ENCODE measurements at regions not wholly inside any gene's neighbourhood (a gene's known extent, or its start where the extent isn't known, plus 50 kb on each side); places are given as distances from the start of the nearest gene placed in this dataset.

DNA sequence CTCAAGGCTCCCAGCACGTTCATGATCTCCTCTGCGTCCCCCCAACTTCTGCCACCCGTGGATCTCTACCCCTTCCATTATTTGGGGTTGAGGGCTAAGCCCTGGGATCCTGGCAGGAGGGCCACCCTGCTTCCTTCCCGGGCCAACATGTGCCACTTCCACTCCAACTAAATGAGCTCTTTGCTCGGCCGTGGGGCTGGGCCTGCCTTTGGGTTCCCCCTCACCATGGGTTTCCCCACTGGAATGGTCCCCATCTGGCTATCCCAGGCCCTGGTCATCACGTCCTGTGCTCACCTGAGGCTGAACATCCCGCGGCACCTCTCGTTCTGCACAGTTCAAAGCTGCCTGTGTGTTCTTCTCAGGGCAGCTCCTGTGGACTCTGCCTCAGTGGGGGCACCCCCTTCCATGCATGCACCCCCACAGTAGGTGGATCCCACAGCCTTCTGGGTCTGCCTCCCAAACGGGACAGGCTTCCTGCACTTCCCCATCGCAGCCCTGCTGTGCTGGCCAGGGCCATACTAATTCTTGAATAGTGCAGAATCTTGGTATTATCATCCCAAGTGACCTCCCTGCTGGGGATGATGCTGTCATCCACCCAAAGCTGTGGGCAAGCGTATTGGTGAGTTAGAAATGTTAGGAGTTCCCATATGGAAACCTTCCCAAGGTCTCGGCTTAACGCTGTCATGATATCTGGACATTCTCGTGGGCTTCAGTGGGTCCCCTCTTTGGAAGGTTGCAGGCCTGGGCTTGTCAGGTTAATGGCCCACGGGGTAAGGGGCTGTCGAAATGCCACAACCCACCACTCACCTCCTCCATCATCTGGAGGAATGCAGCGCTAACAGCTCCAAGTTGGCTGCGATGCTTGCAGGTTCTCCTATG, 150.5 kb upstream of the TWIST2 start:
- H3K4me1 Mint-ChIP-seq = no peaks in the 10 kb centered on the region

DNA sequence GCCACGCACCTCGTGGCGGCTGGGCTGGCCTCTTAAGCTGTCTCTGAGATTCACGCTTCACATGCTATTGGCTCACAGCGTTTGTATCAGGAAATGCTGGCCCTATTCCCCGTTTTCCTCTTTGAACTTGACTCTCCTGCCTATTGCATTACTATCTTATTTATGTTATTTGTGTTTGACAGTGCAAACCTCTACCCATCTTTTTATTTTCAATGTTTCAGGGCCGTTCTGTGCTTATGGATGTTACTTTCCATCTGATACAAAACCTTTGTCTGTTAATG, 149.9 kb upstream of the TWIST2 start:
- intact Hi-C loops (cut with micrococcal nuclease) = no loop called here
- H3K27me3 Mint-ChIP-seq (ENCODE audit: low read depth in 3 of 3) = peaks cover 4 to 11% (median 9%) of the 10 kb centered on the region in 3 donors
- no peak for DNase-seq
- no peak overlapping the region for H2AFZ ChIP-seq (ENCODE audit: insufficient read depth, low read depth, low read length, poor library complexity, severe bottlenecking)
- H3K4me3 Mint-ChIP-seq = no peak overlapping the region
- H3K9ac ChIP-seq (ENCODE audit: insufficient read depth, low read length, poor library complexity, severe bottlenecking) = no peak overlapping the region
- no peaks in the 10 kb centered on the region for H3K36me3 Mint-ChIP-seq
- no peaks in the 10 kb centered on the region for H3K27me3 ChIP-seq (ENCODE audit: control insufficient read depth in 2 of 2, insufficient read depth in 2 of 2, low read length in 2 of 2)
- no peaks in the 10 kb centered on the region for H3K36me3 ChIP-seq (replicated peaks in 1 of 2; ENCODE audit: control insufficient read depth in 1 of 2, insufficient read depth in 2 of 2, low read length in 2 of 2)
- no peaks in the 10 kb centered on the region for H3K4me1 Mint-ChIP-seq
- no peak overlapping the region for H3K27ac ChIP-seq (ENCODE audit: low read depth in 1 of 2, low read length in 2 of 2)
- H3K9me3 ChIP-seq (replicated peaks in 1 of 2; ENCODE audit: control insufficient read depth in 1 of 2, insufficient read depth in 1 of 2, low read length in 2 of 2) = no peaks in the 10 kb centered on the region
- no peak overlapping the region for H3K4me3 ChIP-seq (replicated peaks in 1 of 3; ENCODE audit: low read depth in 2 of 3, low read length in 3 of 3)
- no peak overlapping the region for H3K4me2 ChIP-seq (replicated peaks; ENCODE audit: extremely low read depth, low read length, poor library complexity, severe bottlenecking)
- no peaks in the 10 kb centered on the region for H3K4me1 ChIP-seq (ENCODE audit: control insufficient read depth in 1 of 2, insufficient read depth in 2 of 2, low read length in 2 of 2)
- TF ChIP-seq, protein P1, sequence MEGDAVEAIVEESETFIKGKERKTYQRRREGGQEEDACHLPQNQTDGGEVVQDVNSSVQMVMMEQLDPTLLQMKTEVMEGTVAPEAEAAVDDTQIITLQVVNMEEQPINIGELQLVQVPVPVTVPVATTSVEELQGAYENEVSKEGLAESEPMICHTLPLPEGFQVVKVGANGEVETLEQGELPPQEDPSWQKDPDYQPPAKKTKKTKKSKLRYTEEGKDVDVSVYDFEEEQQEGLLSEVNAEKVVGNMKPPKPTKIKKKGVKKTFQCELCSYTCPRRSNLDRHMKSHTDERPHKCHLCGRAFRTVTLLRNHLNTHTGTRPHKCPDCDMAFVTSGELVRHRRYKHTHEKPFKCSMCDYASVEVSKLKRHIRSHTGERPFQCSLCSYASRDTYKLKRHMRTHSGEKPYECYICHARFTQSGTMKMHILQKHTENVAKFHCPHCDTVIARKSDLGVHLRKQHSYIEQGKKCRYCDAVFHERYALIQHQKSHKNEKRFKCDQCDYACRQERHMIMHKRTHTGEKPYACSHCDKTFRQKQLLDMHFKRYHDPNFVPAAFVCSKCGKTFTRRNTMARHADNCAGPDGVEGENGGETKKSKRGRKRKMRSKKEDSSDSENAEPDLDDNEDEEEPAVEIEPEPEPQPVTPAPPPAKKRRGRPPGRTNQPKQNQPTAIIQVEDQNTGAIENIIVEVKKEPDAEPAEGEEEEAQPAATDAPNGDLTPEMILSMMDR (IDR thresholded peaks at IDR 0.05) = no peak
- H4K20me1 ChIP-seq (ENCODE audit: insufficient read depth, low read length) = no peaks in the 10 kb centered on the region
- peaks cover 0 to 2% (median 0%) of the 10 kb centered on the region in 7 donors for H3K9me3 Mint-ChIP-seq
- WGBS (ENCODE audit: insufficient coverage) = 95% methylated on average over 4 of the region's 7 CpGs
- H3K27ac Mint-ChIP-seq = no peak overlapping the region
- no peaks in the 10 kb centered on the region for H3K79me2 ChIP-seq (ENCODE audit: insufficient read depth, low read length)

More for the DNA sequence above, 150.5 kb upstream of the TWIST2 start:
- Mint-ChIP-seq H3K36me3 (no peaks in the 10 kb centered on the region), H3K4me3 (no peak overlapping the region), H3K27ac (no peak overlapping the region), H3K9me3 (peaks cover 0 to 2% (median 0%) of the 10 kb centered on the region in 7 donors), H3K27me3 (ENCODE audit: low read depth in 3 of 3) (peaks cover 5 to 11% (median 9%) of the 10 kb centered on the region in 3 donors)
- WGBS (ENCODE audit: insufficient coverage) = 91% methylated on average over 19 of the region's 20 CpGs
- intact Hi-C loops (cut with micrococcal nuclease) = no loop called here
- no peaks in the 10 kb centered on the region for H4K20me1 ChIP-seq (ENCODE audit: insufficient read depth, low read length)
- no peaks in the 10 kb centered on the region for H3K4me1 ChIP-seq (ENCODE audit: control insufficient read depth in 1 of 2, insufficient read depth in 2 of 2, low read length in 2 of 2)
- no peak overlapping the region for H2AFZ ChIP-seq (ENCODE audit: insufficient read depth, low read depth, low read length, poor library complexity, severe bottlenecking)
- H3K9ac ChIP-seq (ENCODE audit: insufficient read depth, low read length, poor library complexity, severe bottlenecking) = no peak overlapping the region
- H3K27ac ChIP-seq (ENCODE audit: low read depth in 1 of 2, low read length in 2 of 2) = no peak overlapping the region
- TF ChIP-seq, protein P1 (IDR thresholded peaks at IDR 0.05) = no peak
- H3K27me3 ChIP-seq (ENCODE audit: control insufficient read depth in 2 of 2, insufficient read depth in 2 of 2, low read length in 2 of 2) = no peaks in the 10 kb centered on the region
- H3K4me3 ChIP-seq (replicated peaks in 1 of 3; ENCODE audit: low read depth in 2 of 3, low read length in 3 of 3) = no peak overlapping the region
- H3K9me3 ChIP-seq (replicated peaks in 1 of 2; ENCODE audit: control insufficient read depth in 1 of 2, insufficient read depth in 1 of 2, low read length in 2 of 2) = no peaks in the 10 kb centered on the region
- no peaks in the 10 kb centered on the region for H3K36me3 ChIP-seq (replicated peaks in 1 of 2; ENCODE audit: control insufficient read depth in 1 of 2, insufficient read depth in 2 of 2, low read length in 2 of 2)
- no peak for DNase-seq
- no peaks in the 10 kb centered on the region for H3K79me2 ChIP-seq (ENCODE audit: insufficient read depth, low read length)
- no peak overlapping the region for H3K4me2 ChIP-seq (replicated peaks; ENCODE audit: extremely low read depth, low read length, poor library complexity, severe bottlenecking)

Measured in CD14-positive monocyte (primary cell).